Keratinocyte (primary cell): ENCODE measurements at regions not wholly inside any gene's neighbourhood (a gene's known extent, or its start where the extent isn't known, plus 50 kb on each side); places are given as distances from the start of the nearest gene placed in this dataset.

Experiments used
- DNase-seq: peaks from one replicate; pipeline ENCODE4 v3.0.0-alpha.2; 2011; ENCODE audit warnings: low read depth, missing footprints, low spot score
- FAIRE-seq: peaks from 2 replicates; lab custom pipeline; 2011; peaks lifted over from hg19 to GRCh38; lab: Jason Lieb, UNC
- H2AFZ ChIP-seq: 2 replicates; pipeline ENCODE4 v1.6.0; 2012; ENCODE audit warnings: low read length, control low read depth, inconsistent platforms; ENCODE audit not compliant: control insufficient read depth
- H3K27ac ChIP-seq: 2 replicates; pipeline ENCODE4 v1.5.1; 2011; ENCODE audit warnings: low read length; ENCODE audit not compliant: control insufficient read depth, insufficient read depth
- H3K27me3 ChIP-seq: 3 replicates; pipeline ENCODE4 v1.6.0; 2011; ENCODE audit warnings: low read length; ENCODE audit not compliant: control insufficient read depth, insufficient read depth; ENCODE audit errors: extremely low read depth
- H3K36me3 ChIP-seq, 2 experiments: 2 replicates in 1 of 2; 3 replicates in 1 of 2; pipeline ENCODE4 v1.5.1; 2011; ENCODE audit warnings: low read length in 2 of 2, mild to moderate bottlenecking in 1 of 2; ENCODE audit not compliant: control insufficient read depth in 2 of 2, insufficient read depth in 2 of 2; ENCODE audit errors: extremely low read depth in 1 of 2
- H3K4me1 ChIP-seq: 3 replicates; pipeline ENCODE4 v1.5.1; 2011; ENCODE audit warnings: low read length; ENCODE audit not compliant: control insufficient read depth, insufficient read depth; ENCODE audit errors: extremely low read depth
- H3K4me2 ChIP-seq: 3 replicates; pipeline ENCODE4 v1.6.0; 2011; ENCODE audit warnings: low read depth, low read length; ENCODE audit not compliant: control insufficient read depth, insufficient read depth; ENCODE audit errors: extremely low read depth
- H3K4me3 ChIP-seq, 3 experiments: fragments of 200-600 bp in 1 of 3; sonication (generic) in 1 of 3; 2 replicates in 2 of 3; 3 replicates in 1 of 3; pipeline ENCODE4 v1.5.1; 2011 to 2016; ENCODE audit warnings: low read length in 3 of 3, mild to moderate bottlenecking in 3 of 3, control low read depth in 2 of 3, inconsistent platforms in 1 of 3, low read depth in 1 of 3, mixed read lengths in 1 of 3, mixed run types in 1 of 3, moderate library complexity in 1 of 3; ENCODE audit not compliant: control insufficient read depth in 2 of 3, insufficient read depth in 2 of 3; ENCODE audit errors: extremely low read depth in 1 of 3
- H3K79me2 ChIP-seq: 2 replicates; pipeline ENCODE4 v1.6.0; 2012; ENCODE audit warnings: low read length; ENCODE audit not compliant: control insufficient read depth, insufficient read depth
- H3K9ac ChIP-seq: 3 replicates; pipeline ENCODE4 v1.6.0; 2011; ENCODE audit warnings: low read length; ENCODE audit not compliant: control insufficient read depth, insufficient read depth; ENCODE audit errors: extremely low read depth
- H3K9me1 ChIP-seq: 3 replicates; pipeline ENCODE4 v1.6.0; 2011; ENCODE audit warnings: low read length; ENCODE audit not compliant: control insufficient read depth, insufficient read depth; ENCODE audit errors: extremely low read depth
- H3K9me3 ChIP-seq: 2 replicates; pipeline ENCODE4 v1.5.1; 2012; ENCODE audit warnings: low read depth, low read length; ENCODE audit not compliant: control insufficient read depth
- H4K20me1 ChIP-seq: 3 replicates; pipeline ENCODE4 v1.6.0; 2011; ENCODE audit warnings: low read length; ENCODE audit not compliant: control insufficient read depth, insufficient read depth; ENCODE audit errors: extremely low read depth
- CTCF ChIP-seq, 3 experiments: IDR thresholded peaks in 1 of 3; conservative IDR thresholded peaks in 1 of 3; optimal IDR thresholded peaks in 1 of 3; 2 replicates in 2 of 3; 3 replicates in 1 of 3; pipeline versions ENCODE3 to v1.5.1; 2011; ENCODE audit warnings: low read length in 3 of 3, mild to moderate bottlenecking in 3 of 3, moderate library complexity in 2 of 3, control low read depth in 1 of 3, inconsistent platforms in 1 of 3; ENCODE audit not compliant: insufficient read depth in 2 of 3; ENCODE audit errors: extremely low read depth in 1 of 3
- EZH2 ChIP-seq: IDR thresholded peaks from one replicate; pipeline ENCODE4 v1.6.1; 2012; ENCODE audit warnings: inconsistent platforms, mild to moderate bottlenecking, low read length, moderate library complexity
- dilution Hi-C: fragments of 300-500 bp; cut with MboI; formaldehyde crosslinking; loops from one replicate; pipeline ENCODE4 v1.7.0; 2020; ENCODE audit warnings: low sequenced_read_pairs; ENCODE audit not compliant: extremely low pct_ligation_motif_present

- H3K36me3 ChIP-seq: no peaks in the 10 kb centered on the region
- no peak overlapping the region for H2AFZ ChIP-seq
- H3K9me3 ChIP-seq: no peaks in the 10 kb centered on the region
- dilution Hi-C loops: no loop called here
- no peaks in the 10 kb centered on the region for H4K20me1 ChIP-seq
- no peak overlapping the region for H3K27ac ChIP-seq
- DNase-seq: no peak
- peaks cover 6% of the 10 kb centered on the region for H3K4me1 ChIP-seq
- no peak overlapping the region for H3K9ac ChIP-seq
- no peak overlapping the region for H3K4me3 ChIP-seq
- no peaks in the 10 kb centered on the region for H3K9me1 ChIP-seq
- no peaks in the 10 kb centered on the region for H3K79me2 ChIP-seq
- no peak overlapping the region for H3K4me2 ChIP-seq
- FAIRE-seq: no peak
- no peak for TF ChIP-seq EZH2
- TF ChIP-seq CTCF (optimal IDR thresholded peaks at IDR 0.05 in 1 of 3, IDR thresholded peaks at IDR 0.05 in 1 of 3, conservative IDR thresholded peaks at IDR 0.05 in 1 of 3; ENCODE audit: extremely low read depth in 1 of 3, insufficient read depth in 2 of 3, low read length in 3 of 3): no peak
- H3K27me3 ChIP-seq: peaks cover 8% of the 10 kb centered on the region
Measured at GRCh38 chr16:49932434-49932833, 76.5 kb upstream of the ZNF423 start.

GRCh38 chr16:49932946-49933345 lies 77.0 kb upstream of the ZNF423 start:
- no peak for FAIRE-seq
- H3K27me3 ChIP-seq: peaks cover 8% of the 10 kb centered on the region
- dilution Hi-C loops: no loop called here
- no peak overlapping the region for H3K27ac ChIP-seq
- no peaks in the 10 kb centered on the region for H3K36me3 ChIP-seq
- H3K9me1 ChIP-seq: no peaks in the 10 kb centered on the region
- no peak overlapping the region for H3K9ac ChIP-seq
- DNase-seq: no peak
- no peak for TF ChIP-seq CTCF (optimal IDR thresholded peaks at IDR 0.05 in 1 of 3, IDR thresholded peaks at IDR 0.05 in 1 of 3, conservative IDR thresholded peaks at IDR 0.05 in 1 of 3; ENCODE audit: extremely low read depth in 1 of 3, insufficient read depth in 2 of 3, low read length in 3 of 3)
- no peak for TF ChIP-seq EZH2
- no peak overlapping the region for H3K4me3 ChIP-seq
- H3K79me2 ChIP-seq: no peaks in the 10 kb centered on the region
- H4K20me1 ChIP-seq: no peaks in the 10 kb centered on the region
- H3K9me3 ChIP-seq: no peaks in the 10 kb centered on the region
- no peak overlapping the region for H2AFZ ChIP-seq
- H3K4me2 ChIP-seq: no peak overlapping the region
- H3K4me1 ChIP-seq: peaks cover 6% of the 10 kb centered on the region
